ENCODE measurements at regions not wholly inside any gene's neighbourhood (a gene's known extent, or its start where the extent isn't known, plus 50 kb on each side); places are given as distances from the start of the nearest gene placed in this dataset.

GRCh38 chrX:69424910-69425309, 79.2 kb upstream of the NALF2 start:
- no peak for TF ChIP-seq CTCF (IDR thresholded peaks at IDR 0.05; ENCODE audit: low read depth, low read length, poor library complexity, severe bottlenecking)
- no peak for TF ChIP-seq EZH2phosphoT487 (IDR thresholded peaks at IDR 0.05; ENCODE audit: borderline replicate concordance, low read length)

All from DOHH2 (cell line).